ENCODE measurements at regions not wholly inside any gene's neighbourhood (a gene's known extent, or its start where the extent isn't known, plus 50 kb on each side); places are given as distances from the start of the nearest gene placed in this dataset.
"Not testable (repeated sequence)": the region's sequence is repeated elsewhere in the genome, so short reads cannot be mapped to it uniquely, and the experiment has no call there.

DNA sequence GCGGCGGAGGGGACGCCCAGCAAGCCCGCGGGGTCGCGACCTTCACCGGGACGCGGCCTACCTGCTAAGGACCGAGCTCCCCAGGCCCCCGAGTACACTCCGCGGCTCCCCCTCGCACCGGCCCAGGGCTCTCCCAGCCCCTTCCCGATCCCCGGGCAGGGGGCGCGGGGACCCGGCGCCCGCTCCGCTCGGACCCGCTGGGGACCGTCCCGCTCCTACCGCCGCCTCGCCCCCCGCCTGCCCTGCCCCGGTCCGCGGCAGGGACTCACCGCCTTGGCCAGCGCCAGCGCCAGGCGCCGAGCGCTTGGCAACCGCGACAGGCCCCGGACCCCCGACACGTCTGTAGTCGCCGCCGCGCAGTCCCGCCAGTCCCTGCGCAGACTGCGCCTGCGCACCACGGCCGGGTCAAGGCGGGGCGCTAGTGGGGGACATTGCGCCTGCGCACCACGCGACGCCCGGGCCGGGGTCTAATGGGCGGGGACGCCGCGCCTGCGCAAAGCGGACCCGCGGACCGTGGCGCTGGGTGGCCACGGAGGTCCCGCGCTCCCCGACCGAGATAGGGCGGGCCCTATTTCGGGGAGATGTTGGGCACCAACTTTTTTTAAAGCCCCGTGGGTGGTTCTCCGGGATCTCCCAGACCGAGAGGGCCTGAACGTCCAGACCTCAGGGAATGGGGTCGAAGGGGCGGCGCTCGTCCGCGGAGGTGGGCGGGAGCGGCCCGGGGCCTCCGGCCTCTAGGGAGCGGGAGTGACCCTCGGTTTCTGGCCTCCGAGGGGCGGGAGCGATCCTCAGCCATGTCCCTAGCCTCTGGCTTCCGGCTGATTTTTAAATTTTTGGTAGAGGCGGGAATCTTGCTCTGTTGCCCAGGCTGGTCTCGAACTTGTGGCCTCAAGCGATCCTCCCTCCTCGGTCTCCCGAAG is 81.8 kb upstream of the TNK2 start:
- WGBS: under 1% methylated on average over 89 of the region's 107 CpGs
- H3K27ac ChIP-seq (ENCODE audit: low read depth in 1 of 2, low read length in 2 of 2): peak overlapping the region; percentile 72 to 76

DNA sequence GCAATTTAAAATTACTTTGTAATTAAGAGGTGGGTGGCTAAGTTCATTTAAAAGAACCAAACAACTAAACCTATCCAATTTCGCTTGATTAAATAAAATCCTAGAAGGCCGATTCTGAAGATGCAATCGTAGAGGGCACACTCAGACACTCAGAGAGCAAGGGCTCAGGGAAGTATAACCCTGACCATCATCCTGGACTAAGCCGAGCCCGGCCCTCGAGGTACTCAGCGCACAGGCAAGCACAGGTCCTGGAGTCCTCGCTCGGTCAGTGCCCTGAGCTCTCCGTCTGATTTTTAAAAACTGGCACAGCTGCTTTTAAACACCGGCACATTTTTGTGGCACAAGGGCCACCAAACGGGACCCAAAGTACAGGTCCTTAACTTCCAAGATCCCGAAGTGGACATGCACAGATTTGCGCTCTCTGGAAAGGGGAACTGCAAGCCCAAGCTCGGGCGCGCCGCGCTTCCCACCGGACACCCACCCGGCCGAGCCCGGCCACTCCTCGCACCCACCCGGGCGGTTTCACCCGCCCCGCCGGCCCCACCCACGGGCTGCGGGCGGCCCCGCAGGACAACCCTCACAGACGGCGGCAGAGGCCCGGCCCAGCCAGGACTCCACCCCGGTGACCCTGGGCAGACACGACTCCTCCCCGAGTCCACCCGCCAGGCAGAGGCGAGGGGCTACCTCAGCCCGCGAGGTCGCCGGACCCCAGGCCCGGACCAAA is 81.0 kb upstream of the TNK2 start:
- Histone ChIP-seq H3K27ac (ENCODE audit: low read depth in 1 of 2, low read length in 2 of 2) (peak overlapping the region in 1 of 2 donors; percentile 76), H3K4me3 (ENCODE audit: low read depth in 1 of 3, low read length in 3 of 3) (peak overlapping the region in 2 of 3 donors; percentile 39 to 60)
- not testable (repeated sequence) for H3K27me3 ChIP-seq (ENCODE audit: control insufficient read depth in 4 of 4, insufficient read depth in 4 of 4, low read length in 3 of 4); H3K9me3 ChIP-seq (ENCODE audit: control insufficient read depth in 4 of 4, low read length in 3 of 4); H3K9ac ChIP-seq (ENCODE audit: low read depth in 1 of 2, low read length in 2 of 2); H3K36me3 ChIP-seq (ENCODE audit: control insufficient read depth in 4 of 4, insufficient read depth in 3 of 4, low read depth in 1 of 4, low read length in 3 of 4); H3K4me1 ChIP-seq (ENCODE audit: control insufficient read depth in 4 of 4, insufficient read depth in 4 of 4, low read length in 3 of 4)
- DNase-seq (ENCODE audit: low spot score): peak; percentile 69
- under 1% methylated on average over 25 of the region's 46 CpGs for WGBS

More for the DNA sequence above, 81.8 kb upstream of the TNK2 start:
- H3K9me3 ChIP-seq (ENCODE audit: control insufficient read depth in 4 of 4, low read length in 3 of 4); H3K36me3 ChIP-seq (ENCODE audit: control insufficient read depth in 4 of 4, insufficient read depth in 3 of 4, low read depth in 1 of 4, low read length in 3 of 4); H3K27me3 ChIP-seq (ENCODE audit: control insufficient read depth in 4 of 4, insufficient read depth in 4 of 4, low read length in 3 of 4); H3K4me1 ChIP-seq (ENCODE audit: control insufficient read depth in 4 of 4, insufficient read depth in 4 of 4, low read length in 3 of 4): not testable (repeated sequence)
- DNase-seq (ENCODE audit: low spot score): peak; percentile 89
- peak overlapping the region in 2 of 3 donors; percentile 48 to 66 for H3K4me3 ChIP-seq (ENCODE audit: low read depth in 1 of 3, low read length in 3 of 3)
- H3K9ac ChIP-seq (ENCODE audit: low read depth in 1 of 2, low read length in 2 of 2): peak overlapping the region in 1 of 2 donors; percentile 49

DNA sequence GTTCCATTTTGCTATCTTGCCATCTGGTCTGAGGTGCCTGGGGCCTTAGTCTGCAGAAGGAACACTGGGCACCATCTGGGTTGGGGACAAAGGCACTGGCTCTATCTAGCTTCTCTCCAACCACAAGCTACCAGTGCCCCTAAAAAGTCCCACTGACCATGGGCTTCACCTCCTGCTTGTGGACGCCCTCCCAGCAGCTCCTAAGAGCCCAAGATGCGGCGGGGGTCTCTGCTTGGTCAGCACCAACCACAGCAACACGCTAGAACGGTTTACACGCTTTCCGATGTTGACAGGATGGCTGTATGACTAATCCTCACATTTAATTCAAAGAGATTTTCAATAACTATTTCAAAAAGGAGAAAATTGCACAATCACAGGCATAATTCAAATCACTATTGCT is 80.4 kb upstream of the TNK2 start:
- H3K9me3 ChIP-seq (ENCODE audit: control insufficient read depth in 4 of 4, low read length in 3 of 4); H3K4me1 ChIP-seq (ENCODE audit: control insufficient read depth in 4 of 4, insufficient read depth in 4 of 4, low read length in 3 of 4); DNase-seq (ENCODE audit: low spot score); H3K27ac ChIP-seq (ENCODE audit: low read depth in 1 of 2, low read length in 2 of 2); H3K27me3 ChIP-seq (ENCODE audit: control insufficient read depth in 4 of 4, insufficient read depth in 4 of 4, low read length in 3 of 4); H3K9ac ChIP-seq (ENCODE audit: low read depth in 1 of 2, low read length in 2 of 2); H3K4me3 ChIP-seq (ENCODE audit: low read depth in 1 of 3, low read length in 3 of 3); H3K36me3 ChIP-seq (ENCODE audit: control insufficient read depth in 4 of 4, insufficient read depth in 3 of 4, low read depth in 1 of 4, low read length in 3 of 4): not testable (repeated sequence)
- 79% methylated on average over 7 of the region's 7 CpGs for WGBS

DNA sequence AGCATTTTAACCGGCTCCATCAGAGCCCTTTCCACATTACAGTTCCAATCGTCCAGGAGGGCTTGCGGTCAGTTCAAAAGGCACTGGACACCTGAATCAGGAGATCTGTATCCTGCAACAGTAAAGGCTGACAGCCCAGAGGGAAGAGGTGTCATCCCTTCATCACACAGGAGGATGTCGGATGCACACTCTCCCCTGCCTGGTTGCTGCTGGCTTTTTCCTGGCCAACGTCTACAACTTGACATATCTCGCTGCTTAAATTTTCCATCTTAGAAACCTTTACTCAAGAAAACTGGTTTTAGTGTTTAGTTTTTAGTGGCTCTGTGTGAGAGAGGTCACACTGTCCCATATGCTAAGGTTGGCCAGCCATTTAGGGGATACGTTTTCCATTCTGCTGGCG is 78.7 kb upstream of the TNK2 start:
- not testable (repeated sequence) for H3K27ac ChIP-seq (ENCODE audit: low read depth in 1 of 2, low read length in 2 of 2); H3K9me3 ChIP-seq (ENCODE audit: control insufficient read depth in 4 of 4, low read length in 3 of 4); H3K4me3 ChIP-seq (ENCODE audit: low read depth in 1 of 3, low read length in 3 of 3); H3K9ac ChIP-seq (ENCODE audit: low read depth in 1 of 2, low read length in 2 of 2); DNase-seq (ENCODE audit: low spot score); H3K4me1 ChIP-seq (ENCODE audit: control insufficient read depth in 4 of 4, insufficient read depth in 4 of 4, low read length in 3 of 4); H3K27me3 ChIP-seq (ENCODE audit: control insufficient read depth in 4 of 4, insufficient read depth in 4 of 4, low read length in 3 of 4); H3K36me3 ChIP-seq (ENCODE audit: control insufficient read depth in 4 of 4, insufficient read depth in 3 of 4, low read depth in 1 of 4, low read length in 3 of 4)
- 83% methylated on average over 5 of the region's 8 CpGs for WGBS

DNA sequence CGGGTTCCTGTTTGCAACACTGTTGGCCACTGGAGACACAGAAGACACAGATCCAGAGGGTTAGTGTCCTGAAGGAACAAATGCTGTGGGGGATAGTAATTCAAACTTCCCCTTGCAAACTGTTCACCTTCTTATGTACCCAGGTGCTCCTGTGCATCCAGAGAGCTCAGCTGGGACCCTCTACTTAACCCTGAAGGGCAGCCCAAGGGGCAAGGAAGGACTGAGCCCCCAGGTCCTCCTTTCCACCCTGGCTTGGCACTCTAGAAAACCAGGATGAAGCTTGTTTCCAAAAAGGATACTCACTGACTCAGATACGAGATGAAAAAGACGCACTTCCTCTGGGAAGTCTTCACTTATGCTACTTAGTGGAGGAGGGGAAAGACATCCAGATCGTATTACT is 78.2 kb upstream of the TNK2 start:
- not testable (repeated sequence) for H3K4me1 ChIP-seq (ENCODE audit: control insufficient read depth in 4 of 4, insufficient read depth in 4 of 4, low read length in 3 of 4); H3K9me3 ChIP-seq (ENCODE audit: control insufficient read depth in 4 of 4, low read length in 3 of 4)
- WGBS: 64% methylated on average over 1 of the region's 4 CpGs

DNA sequence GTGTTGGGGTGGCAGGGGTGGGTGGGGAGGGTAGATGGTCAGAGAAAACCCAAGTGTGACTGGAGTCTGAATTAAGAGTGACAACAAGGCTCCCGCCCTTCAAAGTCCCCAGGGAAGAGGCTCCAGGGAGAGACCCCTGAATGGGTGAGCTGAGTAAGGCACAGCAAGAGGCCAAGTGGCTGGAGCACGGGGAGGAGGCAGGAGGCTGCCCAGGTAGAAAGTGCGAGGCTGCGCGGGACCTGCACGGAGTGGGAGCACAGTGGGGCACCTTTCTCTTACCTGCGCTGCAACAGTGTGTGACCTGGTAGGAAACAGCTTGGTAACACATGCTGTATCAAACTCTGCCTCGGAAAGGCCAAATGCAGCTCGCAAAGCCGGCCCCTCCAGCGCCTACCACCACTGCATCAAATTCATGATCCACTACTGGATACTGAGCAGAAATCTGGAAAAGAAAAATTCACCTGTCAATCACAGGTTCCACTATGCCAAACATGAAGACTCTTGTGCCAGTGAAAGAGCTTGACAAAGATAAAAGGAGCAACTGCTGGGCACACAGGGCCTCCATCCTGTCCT is 77.1 kb upstream of the TNK2 start:
- H3K9me3 ChIP-seq (ENCODE audit: control insufficient read depth in 4 of 4, low read length in 3 of 4); H3K9ac ChIP-seq (ENCODE audit: low read depth in 1 of 2, low read length in 2 of 2); H3K4me3 ChIP-seq (ENCODE audit: low read depth in 1 of 3, low read length in 3 of 3); DNase-seq (ENCODE audit: low spot score); H3K4me1 ChIP-seq (ENCODE audit: control insufficient read depth in 4 of 4, insufficient read depth in 4 of 4, low read length in 3 of 4); H3K27ac ChIP-seq (ENCODE audit: low read depth in 1 of 2, low read length in 2 of 2); H3K27me3 ChIP-seq (ENCODE audit: control insufficient read depth in 4 of 4, insufficient read depth in 4 of 4, low read length in 3 of 4): not testable (repeated sequence)
- H3K36me3 ChIP-seq (ENCODE audit: control insufficient read depth in 4 of 4, insufficient read depth in 3 of 4, low read depth in 1 of 4, low read length in 3 of 4): peaks cover 0 to 11% (median 5%) of the 10 kb centered on the region in 4 donors
- WGBS: 97% methylated on average over 9 of the region's 11 CpGs

More for the DNA sequence above, 78.2 kb upstream of the TNK2 start:
- not testable (repeated sequence) for H3K4me3 ChIP-seq (ENCODE audit: low read depth in 1 of 3, low read length in 3 of 3); H3K27me3 ChIP-seq (ENCODE audit: control insufficient read depth in 4 of 4, insufficient read depth in 4 of 4, low read length in 3 of 4); H3K27ac ChIP-seq (ENCODE audit: low read depth in 1 of 2, low read length in 2 of 2); DNase-seq (ENCODE audit: low spot score); H3K9ac ChIP-seq (ENCODE audit: low read depth in 1 of 2, low read length in 2 of 2)
- peaks cover 0 to 11% (median 5%) of the 10 kb centered on the region in 4 donors for H3K36me3 ChIP-seq (ENCODE audit: control insufficient read depth in 4 of 4, insufficient read depth in 3 of 4, low read depth in 1 of 4, low read length in 3 of 4)

DNA sequence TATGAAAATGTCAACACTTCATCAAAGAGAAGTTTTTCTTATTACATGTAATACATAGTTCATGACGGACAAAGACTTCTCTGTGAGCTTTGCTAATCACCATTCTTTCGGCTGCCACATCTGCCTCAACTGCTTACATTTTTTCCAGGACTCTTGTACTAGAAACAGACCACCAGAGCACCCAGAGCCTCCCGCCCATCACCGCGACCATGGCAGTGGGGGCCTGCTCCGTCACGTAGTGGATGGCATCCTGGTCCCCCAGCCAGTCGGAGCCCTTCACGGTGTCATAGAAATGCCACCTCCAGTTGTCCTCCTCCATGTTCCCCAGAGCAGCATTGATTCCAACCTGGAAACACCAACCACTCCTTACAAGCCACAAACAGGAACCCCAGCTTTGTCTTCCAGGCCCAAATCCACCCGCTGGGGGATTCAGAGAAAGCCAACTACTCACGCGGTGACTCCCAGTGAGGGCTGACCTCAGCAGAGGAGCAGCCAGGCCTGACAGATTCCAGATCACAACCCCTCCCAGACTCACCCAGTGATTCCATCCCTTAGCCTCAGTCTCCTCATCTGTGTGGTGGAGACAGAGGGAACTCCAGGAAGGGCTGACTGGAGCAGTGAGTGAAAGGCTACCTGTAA is 76.2 kb upstream of the TNK2 start:
- peaks cover 2 to 14% (median 5%) of the 10 kb centered on the region in 4 donors for H3K36me3 ChIP-seq (ENCODE audit: control insufficient read depth in 4 of 4, insufficient read depth in 3 of 4, low read depth in 1 of 4, low read length in 3 of 4)
- not testable (repeated sequence) for DNase-seq (ENCODE audit: low spot score)

DNA sequence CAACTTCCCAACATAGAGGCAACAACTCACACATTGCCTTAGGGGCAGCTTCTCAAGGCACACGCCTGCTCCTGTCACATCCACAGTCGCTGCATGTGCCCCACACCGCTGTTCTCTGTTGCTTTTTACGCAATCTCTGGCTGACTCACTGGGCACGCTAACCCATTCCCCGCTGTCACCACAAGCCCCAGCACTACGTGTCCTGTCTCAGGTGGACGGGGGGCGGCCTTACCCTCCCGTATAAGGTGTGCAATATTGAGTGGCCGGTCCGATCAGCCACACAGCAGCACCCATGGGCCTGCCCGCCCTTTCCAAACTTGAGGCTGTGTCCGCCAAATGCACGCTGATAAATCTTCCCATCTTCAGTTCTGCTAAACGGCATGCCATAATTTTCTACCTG is 75.5 kb upstream of the TNK2 start:
- not testable (repeated sequence) for H3K4me1 ChIP-seq (ENCODE audit: control insufficient read depth in 4 of 4, insufficient read depth in 4 of 4, low read length in 3 of 4); H3K9me3 ChIP-seq (ENCODE audit: control insufficient read depth in 4 of 4, low read length in 3 of 4); H3K27me3 ChIP-seq (ENCODE audit: control insufficient read depth in 4 of 4, insufficient read depth in 4 of 4, low read length in 3 of 4); H3K9ac ChIP-seq (ENCODE audit: low read depth in 1 of 2, low read length in 2 of 2); H3K4me3 ChIP-seq (ENCODE audit: low read depth in 1 of 3, low read length in 3 of 3); H3K27ac ChIP-seq (ENCODE audit: low read depth in 1 of 2, low read length in 2 of 2); DNase-seq (ENCODE audit: low spot score)
- peaks cover 2 to 17% (median 6%) of the 10 kb centered on the region in 4 donors for H3K36me3 ChIP-seq (ENCODE audit: control insufficient read depth in 4 of 4, insufficient read depth in 3 of 4, low read depth in 1 of 4, low read length in 3 of 4)
- WGBS: 88% methylated on average over 16 of the region's 16 CpGs

More for the DNA sequence above, 76.2 kb upstream of the TNK2 start:
- H3K27ac ChIP-seq (ENCODE audit: low read depth in 1 of 2, low read length in 2 of 2); H3K4me1 ChIP-seq (ENCODE audit: control insufficient read depth in 4 of 4, insufficient read depth in 4 of 4, low read length in 3 of 4); H3K4me3 ChIP-seq (ENCODE audit: low read depth in 1 of 3, low read length in 3 of 3); H3K27me3 ChIP-seq (ENCODE audit: control insufficient read depth in 4 of 4, insufficient read depth in 4 of 4, low read length in 3 of 4); H3K9ac ChIP-seq (ENCODE audit: low read depth in 1 of 2, low read length in 2 of 2); H3K9me3 ChIP-seq (ENCODE audit: control insufficient read depth in 4 of 4, low read length in 3 of 4): not testable (repeated sequence)
- WGBS: 96% methylated on average over 12 of the region's 12 CpGs

Measured in liver (tissue), 6 donors.